ENCODE measurements at regions not wholly inside any gene's neighbourhood (a gene's known extent, or its start where the extent isn't known, plus 50 kb on each side); places are given as distances from the start of the nearest gene placed in this dataset.

DNA sequence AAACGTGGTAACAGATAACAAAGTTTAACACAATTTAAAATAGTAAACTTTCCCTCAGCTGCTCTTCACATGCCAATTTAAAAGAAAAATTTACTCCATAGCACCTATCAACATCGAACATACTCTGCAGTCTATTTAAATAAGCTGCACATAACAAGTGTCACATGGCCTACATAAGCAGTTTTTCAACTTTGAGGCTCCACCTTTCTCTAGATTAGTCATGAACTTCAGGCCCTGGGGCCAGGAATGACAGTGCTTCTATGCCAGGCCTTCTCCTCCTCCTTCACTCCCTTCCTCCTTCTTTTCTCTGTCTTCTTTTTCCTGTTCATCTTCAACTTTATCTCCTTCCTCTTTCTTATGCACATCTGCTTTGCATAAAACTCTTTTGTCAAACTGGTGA is 405.1 kb downstream of the PRIM2 start:
- TF ChIP-seq USF1 (IDR thresholded peaks at IDR 0.05): peak; percentile 35; the same call in 1 of the 2 replicates

- TF ChIP-seq YY1 (IDR thresholded peaks at IDR 0.05; ENCODE audit: low read depth): no peak
- TF ChIP-seq CEBPB (IDR thresholded peaks at IDR 0.05): no peak
- no peak for TF ChIP-seq EP300 (IDR thresholded peaks at IDR 0.05; ENCODE audit: borderline replicate concordance)
- no peak for TF ChIP-seq TCF12 (IDR thresholded peaks at IDR 0.05; ENCODE audit: low read depth)
- TF ChIP-seq TAF1 (IDR thresholded peaks at IDR 0.05; ENCODE audit: low read depth): no peak
- TF ChIP-seq, protein P1, sequence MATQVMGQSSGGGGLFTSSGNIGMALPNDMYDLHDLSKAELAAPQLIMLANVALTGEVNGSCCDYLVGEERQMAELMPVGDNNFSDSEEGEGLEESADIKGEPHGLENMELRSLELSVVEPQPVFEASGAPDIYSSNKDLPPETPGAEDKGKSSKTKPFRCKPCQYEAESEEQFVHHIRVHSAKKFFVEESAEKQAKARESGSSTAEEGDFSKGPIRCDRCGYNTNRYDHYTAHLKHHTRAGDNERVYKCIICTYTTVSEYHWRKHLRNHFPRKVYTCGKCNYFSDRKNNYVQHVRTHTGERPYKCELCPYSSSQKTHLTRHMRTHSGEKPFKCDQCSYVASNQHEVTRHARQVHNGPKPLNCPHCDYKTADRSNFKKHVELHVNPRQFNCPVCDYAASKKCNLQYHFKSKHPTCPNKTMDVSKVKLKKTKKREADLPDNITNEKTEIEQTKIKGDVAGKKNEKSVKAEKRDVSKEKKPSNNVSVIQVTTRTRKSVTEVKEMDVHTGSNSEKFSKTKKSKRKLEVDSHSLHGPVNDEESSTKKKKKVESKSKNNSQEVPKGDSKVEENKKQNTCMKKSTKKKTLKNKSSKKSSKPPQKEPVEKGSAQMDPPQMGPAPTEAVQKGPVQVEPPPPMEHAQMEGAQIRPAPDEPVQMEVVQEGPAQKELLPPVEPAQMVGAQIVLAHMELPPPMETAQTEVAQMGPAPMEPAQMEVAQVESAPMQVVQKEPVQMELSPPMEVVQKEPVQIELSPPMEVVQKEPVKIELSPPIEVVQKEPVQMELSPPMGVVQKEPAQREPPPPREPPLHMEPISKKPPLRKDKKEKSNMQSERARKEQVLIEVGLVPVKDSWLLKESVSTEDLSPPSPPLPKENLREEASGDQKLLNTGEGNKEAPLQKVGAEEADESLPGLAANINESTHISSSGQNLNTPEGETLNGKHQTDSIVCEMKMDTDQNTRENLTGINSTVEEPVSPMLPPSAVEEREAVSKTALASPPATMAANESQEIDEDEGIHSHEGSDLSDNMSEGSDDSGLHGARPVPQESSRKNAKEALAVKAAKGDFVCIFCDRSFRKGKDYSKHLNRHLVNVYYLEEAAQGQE (IDR thresholded peaks at IDR 0.05; ENCODE audit: low read depth): no peak
- no peak for TF ChIP-seq CREB1 (IDR thresholded peaks at IDR 0.05; ENCODE audit: low read depth)
- TF ChIP-seq USF1 (IDR thresholded peaks at IDR 0.05): no peak
- TF ChIP-seq TEAD4 (IDR thresholded peaks at IDR 0.05): no peak
- no peak for TF ChIP-seq ZBTB7A (IDR thresholded peaks at IDR 0.05; ENCODE audit: low read depth)
Measured at GRCh38 chr6:57822896-57823358, 505.5 kb downstream of the PRIM2 start.

- TF ChIP-seq CEBPB (IDR thresholded peaks at IDR 0.05): peak; percentile 36; the same call in 1 of the 2 replicates
Measured at GRCh38 chr6:57841551-57841950, 524.1 kb downstream of the PRIM2 start.

DNA sequence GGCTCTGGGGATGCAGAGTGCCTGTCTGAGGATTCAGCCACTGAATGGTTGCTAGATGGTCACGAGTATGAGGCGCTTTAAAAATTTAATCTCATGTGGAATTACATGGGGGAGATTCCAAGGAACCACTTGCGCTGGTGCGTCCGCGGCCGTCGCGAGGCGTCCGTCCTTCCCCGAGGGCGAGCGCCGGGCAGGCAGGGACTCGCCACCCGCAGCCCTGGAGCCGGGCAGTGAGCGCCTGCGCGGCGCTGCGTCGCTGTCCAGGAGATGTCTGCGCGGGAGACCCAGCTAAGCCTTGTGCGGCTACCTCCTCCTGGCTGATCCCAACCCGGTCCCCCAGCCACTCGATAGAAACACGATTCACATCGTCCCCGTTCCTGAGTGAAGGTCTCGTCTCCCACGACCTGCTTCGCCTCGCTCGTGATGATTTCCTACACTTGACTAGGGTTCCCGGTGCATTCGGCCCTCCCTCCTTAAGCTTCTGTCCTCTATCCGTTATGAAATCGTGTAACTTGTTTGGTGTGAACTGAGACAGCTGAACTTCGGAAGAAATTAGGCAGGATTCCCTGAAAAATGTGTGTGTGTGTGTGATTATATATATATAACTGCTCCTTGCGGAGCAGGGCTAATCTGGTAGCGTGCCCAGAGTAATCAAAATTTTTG is 536.4 kb downstream of the PRIM2 start:
- TF ChIP-seq, protein P1 (IDR thresholded peaks at IDR 0.05; ENCODE audit: low read depth): peak; percentile 21; the same call in 1 of the 2 replicates

GRCh38 chr6:57974653-57975052 is 657.2 kb downstream of the PRIM2 start:
- TF ChIP-seq TAF1 (IDR thresholded peaks at IDR 0.05; ENCODE audit: low read depth): no peak
- TF ChIP-seq RAD21 (IDR thresholded peaks at IDR 0.05; ENCODE audit: low read depth): no peak
- no peak for TF ChIP-seq YY1 (IDR thresholded peaks at IDR 0.05; ENCODE audit: low read depth)
- TF ChIP-seq TCF12 (IDR thresholded peaks at IDR 0.05; ENCODE audit: low read depth): no peak
- no peak for TF ChIP-seq CEBPB (IDR thresholded peaks at IDR 0.05)
- TF ChIP-seq, protein P1 (IDR thresholded peaks at IDR 0.05; ENCODE audit: low read depth): no peak
- TF ChIP-seq EP300 (IDR thresholded peaks at IDR 0.05; ENCODE audit: borderline replicate concordance): no peak
- TF ChIP-seq ZBTB7A (IDR thresholded peaks at IDR 0.05; ENCODE audit: low read depth): no peak
- TF ChIP-seq, protein P2, sequence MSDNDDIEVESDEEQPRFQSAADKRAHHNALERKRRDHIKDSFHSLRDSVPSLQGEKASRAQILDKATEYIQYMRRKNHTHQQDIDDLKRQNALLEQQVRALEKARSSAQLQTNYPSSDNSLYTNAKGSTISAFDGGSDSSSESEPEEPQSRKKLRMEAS (IDR thresholded peaks at IDR 0.05): no peak
- no peak for TF ChIP-seq USF1 (IDR thresholded peaks at IDR 0.05)
- TF ChIP-seq FOXM1 (IDR thresholded peaks at IDR 0.05; ENCODE audit: borderline replicate concordance, low read depth): no peak
- TF ChIP-seq TEAD4 (IDR thresholded peaks at IDR 0.05): no peak
- TF ChIP-seq NFIC (IDR thresholded peaks at IDR 0.05): no peak
- TF ChIP-seq CREB1 (IDR thresholded peaks at IDR 0.05; ENCODE audit: low read depth): no peak

All from Ishikawa (cell line).